Middle frontal gyrus (tissue), 1 donor: ENCODE measurements at regions not wholly inside any gene's neighbourhood (a gene's known extent, or its start where the extent isn't known, plus 50 kb on each side); places are given as distances from the start of the nearest gene placed in this dataset.

Source experiments
- DNase-seq: peaks from one replicate; pipeline ENCODE4 v3.0.0-alpha.2; 2015; ENCODE audit warnings: low spot score; ENCODE audit errors: extremely low spot score

DNA sequence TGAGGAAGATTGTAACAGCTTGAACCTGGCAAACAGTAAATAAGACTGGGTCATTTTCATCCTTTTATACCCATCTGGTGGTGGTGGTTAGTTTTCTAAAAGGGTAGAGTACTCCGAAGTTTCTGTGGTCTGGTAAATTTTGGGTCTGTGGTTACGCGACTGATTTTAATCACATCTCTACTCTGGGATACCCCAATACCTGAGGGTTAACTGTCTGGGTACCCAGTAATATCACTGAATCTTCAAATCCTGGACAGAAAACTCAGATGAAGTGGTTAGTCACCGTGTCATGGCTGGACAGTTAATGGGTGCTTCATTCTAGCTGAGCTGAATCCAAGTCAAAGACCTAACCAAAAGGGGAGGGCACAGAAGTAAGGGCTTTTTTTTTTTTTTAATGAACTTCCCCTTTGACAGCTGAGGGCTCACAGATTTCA, 474.2 kb downstream of the GADD45G start:
- DNase-seq: no peak

GRCh38 chr9:90085633-90086032, 480.8 kb downstream of the GADD45G start:
- no peak for DNase-seq

DNA sequence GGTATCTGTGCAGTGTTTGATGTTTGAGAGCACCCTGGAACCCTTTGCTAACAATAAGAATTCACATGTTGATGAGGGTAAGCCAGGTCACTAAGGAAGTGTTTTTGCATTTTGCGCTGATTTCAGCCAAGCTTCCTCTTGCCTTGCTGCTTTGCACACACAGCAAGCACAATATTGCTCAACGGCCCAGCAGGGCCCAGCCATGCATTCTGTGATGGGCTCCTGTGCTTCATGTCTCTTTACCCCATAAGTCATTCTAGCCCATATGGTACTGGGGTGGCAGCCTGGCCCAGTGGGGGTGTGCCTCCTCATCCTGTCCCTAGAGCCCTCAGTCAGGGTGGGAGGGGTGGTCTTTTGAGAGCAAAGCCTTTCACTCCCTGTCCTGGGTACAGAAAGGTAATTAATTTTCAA, 481.3 kb downstream of the GADD45G start:
- no peak for DNase-seq

- DNase-seq: no peak
These were observed 483.6 kb downstream of the GADD45G start for GRCh38 chr9:90088434-90088833.

GRCh38 chr9:90088856-90089255, 484.0 kb downstream of the GADD45G start:
- no peak for DNase-seq

DNA sequence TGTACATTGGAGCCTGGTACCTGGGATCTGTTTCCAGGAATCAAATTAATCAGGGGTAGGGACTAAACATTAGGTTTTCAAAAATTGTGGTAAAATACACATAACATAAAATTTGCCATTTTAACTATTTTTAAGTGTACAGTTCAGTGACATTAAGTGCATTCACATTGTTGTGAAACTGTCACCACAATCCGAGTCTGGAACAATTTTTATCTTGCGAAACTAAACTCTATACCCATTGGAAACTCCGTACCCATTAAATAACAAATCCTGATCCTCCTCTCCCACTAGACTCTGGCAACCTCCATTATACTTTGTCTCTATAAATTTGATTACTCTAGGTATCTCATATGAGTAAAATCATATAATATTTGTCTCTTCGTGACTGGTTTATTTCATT, 486.2 kb downstream of the GADD45G start:
- no peak for DNase-seq

DNA sequence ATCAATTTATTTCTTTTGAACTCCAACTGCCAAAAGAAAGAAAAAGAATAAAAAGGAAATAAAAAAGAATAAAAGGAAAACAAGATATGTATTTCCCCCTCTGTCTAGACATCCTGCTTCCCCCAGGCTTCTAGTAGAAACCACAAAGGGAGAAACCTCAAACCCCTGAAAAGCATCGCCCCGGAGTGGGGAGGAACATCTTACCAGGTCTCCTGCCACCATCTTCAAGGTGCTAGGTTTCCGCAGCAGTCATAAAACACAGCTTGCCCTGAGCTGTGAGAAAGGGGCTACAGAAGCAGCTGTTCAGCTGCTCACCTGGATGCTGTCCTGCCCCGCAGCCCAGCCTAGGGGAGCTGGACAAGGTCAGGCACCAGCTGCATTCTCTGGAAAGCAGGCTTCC, 487.7 kb downstream of the GADD45G start:
- DNase-seq: no peak

DNA sequence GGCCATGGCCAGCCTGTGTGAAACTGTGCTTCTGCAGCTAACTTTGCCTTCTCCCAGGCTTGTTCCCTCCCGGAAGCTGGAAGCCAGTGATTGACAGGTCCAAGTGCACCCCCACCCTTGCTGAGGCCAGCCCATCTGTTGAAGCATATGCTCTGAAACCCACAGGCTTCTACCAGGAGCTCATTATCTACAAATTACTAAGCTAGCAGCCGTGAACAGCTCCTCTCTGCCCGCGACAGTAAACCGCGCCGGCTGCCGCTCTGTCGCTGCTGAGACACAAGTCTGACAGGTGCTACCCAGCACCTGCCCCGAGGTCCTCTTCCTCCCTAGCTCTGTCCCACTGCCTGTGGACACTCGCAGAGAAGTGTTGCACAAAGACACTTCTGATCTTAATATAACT, 490.9 kb downstream of the GADD45G start:
- DNase-seq: no peak

GRCh38 chr9:90097237-90097636, 492.4 kb downstream of the GADD45G start:
- DNase-seq: no peak

DNA sequence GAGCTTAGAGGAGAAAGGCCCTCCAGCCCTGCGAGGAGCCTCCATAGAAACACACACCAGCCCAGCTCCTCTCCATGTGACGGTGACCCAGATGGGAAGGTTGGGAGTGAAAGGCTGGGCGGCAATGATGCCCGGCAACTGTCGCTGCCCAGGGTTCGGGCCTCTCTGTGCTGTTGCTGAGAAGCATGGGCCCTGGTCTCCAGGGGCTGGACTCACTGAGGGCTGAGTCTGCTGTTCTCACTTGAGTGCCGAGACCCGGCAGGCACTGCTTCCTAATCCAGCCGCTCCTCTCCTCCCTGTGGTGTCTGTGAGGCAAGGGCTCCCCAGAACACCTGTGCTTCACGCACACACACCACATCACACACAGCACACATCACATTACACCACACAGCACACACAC, 493.6 kb downstream of the GADD45G start:
- no peak for DNase-seq

DNA sequence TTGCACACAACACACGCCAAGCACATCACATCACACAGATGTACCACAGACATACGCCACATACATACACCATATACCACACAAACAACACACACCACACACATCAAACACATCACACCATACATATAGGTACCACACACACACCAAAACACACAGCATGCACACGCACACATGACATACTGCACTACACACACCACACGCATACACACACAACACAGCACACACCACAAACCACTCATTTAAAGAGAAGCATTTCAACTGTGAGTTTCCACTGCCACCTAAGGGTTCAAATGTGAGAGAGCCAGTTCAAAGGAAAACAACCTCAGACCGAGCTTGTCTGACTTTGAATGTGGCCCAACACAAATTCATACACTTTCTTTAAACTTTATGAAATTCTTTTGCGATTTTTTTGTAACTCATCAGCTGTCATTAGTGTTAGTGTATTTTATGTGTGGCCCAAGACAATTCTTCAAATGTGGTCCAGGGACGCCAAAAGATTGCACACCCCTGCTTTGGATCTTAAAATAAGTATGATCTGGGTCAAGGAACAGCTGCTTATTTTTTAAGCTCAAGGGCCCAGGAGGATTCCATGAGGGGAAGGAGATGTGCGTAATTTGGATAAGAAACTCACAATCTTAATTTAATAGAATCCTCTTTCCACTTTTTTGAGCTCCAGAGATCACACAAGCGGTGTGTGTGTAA, 494.6 kb downstream of the GADD45G start:
- peak; percentile 53 for DNase-seq

DNA sequence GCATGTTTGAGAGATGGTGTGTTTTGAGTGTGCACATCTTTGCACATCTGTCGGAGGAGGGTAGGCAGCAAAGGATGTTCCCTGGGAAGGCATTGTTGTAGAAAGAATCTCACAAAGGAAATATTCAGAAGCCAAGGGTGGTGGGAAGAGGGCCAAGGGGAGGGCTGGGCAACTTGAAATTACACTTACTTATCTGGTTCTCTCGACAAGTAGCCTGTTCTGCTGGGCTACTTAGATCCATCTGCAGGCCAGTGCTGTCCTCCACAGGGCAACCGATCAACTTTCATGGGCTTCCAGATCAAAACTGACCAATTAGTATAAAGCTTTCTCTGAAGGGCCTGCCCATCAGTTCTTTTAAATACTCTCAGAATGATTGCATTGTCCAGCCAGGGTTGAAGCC, 495.2 kb downstream of the GADD45G start:
- no peak for DNase-seq

DNA sequence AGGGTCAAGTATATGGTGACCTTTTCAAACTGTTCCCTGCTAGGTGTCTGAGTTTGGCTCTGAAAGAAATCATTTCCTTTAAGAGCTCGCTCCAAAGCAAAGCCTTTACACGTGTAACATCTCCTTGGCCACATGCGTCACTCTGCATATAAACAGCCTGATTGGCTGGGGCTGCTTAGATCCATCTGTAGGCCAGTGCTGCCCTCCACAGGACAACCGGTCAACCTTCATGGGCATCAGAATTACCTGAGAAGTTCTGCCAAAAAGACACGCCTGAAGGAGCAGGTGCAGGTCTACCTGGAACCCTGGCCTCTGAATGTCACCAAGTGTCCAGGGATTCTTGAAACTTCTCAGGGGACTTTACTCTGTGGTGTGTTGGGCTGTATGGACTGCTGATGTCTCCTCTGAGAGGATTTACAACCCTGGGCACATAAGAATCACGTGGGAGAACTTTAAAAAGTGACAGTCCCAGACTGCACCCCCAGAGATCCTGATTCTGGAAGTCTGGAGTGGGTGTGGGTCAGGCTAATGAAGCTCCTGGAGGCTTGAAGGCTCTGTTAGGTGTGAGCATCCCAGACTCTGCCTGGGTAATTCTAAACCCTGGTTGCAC, 497.6 kb downstream of the GADD45G start:
- peak; percentile 69 for DNase-seq

DNA sequence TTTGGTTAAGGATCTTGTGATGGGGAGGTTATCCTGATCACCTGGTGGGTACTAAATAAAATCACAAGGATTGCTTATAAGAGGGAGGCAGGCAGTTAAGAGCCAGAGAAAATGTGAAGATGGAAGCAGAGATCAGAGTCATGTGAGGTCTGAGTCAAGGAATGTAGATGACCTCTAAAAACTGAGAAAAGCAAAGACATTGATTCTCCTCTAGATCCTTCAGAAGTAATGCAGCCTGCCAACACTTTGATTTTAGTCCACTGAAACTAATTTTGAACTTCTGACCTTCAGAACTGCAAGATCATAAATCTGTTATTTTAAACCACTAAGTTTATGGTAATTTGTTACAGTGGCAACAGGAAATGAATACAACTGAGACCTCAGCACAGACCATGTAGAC, 499.0 kb downstream of the GADD45G start:
- no peak for DNase-seq

DNA sequence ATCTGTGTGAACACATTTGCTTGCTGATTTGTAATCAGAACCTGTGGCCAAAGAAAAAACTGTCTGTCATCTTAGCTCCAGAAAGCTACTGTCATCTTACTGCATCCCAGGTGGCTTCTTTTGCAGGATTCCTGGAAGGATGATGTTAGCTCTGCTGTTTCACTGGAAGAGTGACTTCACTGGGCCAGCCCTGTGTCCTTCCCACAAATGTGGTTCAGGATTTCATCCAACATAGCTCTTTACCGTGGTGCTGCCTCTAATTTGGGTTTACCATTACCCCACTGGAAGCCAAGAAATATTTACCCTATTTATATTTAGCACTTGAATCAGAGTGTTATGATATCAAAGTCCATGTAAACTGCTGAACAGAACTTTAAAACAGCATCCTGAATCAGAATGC, 501.0 kb downstream of the GADD45G start:
- DNase-seq: no peak

DNA sequence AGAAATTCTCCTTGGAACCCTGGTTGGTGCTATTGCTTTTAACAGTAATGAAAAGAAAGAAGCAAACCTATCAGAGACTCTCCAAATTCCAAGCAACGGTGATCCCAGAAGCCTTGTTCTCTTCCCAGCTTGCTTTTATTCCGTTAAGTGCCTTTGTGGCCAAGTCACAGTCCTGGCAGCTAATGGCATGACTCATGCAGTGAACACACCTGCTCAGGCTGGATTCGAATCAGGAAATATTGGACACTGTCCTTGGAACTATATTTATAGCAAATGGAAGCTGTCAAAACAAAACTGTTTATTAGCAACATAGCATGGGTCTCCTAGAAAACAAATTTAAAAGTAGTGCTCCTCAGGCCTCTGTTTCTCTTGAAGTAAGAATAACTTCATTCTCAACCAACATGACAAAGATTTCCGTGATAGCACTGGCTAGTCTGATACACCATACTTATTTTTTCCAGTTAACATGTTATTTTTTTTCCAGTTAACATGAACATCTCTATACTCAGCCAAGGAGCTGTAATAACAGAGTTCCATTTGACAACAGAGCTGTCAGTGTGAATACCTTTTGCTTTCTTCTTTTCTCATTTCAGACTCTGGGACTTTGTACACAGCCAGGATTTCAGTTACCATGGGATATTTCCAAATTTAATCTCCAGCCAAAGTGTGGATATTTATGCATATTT, 502.4 kb downstream of the GADD45G start:
- no peak for DNase-seq

- DNase-seq: no peak
These were observed 503.2 kb downstream of the GADD45G start for GRCh38 chr9:90107726-90108655.

GRCh38 chr9:90112788-90113187, 508.0 kb downstream of the GADD45G start:
- DNase-seq: no peak

DNA sequence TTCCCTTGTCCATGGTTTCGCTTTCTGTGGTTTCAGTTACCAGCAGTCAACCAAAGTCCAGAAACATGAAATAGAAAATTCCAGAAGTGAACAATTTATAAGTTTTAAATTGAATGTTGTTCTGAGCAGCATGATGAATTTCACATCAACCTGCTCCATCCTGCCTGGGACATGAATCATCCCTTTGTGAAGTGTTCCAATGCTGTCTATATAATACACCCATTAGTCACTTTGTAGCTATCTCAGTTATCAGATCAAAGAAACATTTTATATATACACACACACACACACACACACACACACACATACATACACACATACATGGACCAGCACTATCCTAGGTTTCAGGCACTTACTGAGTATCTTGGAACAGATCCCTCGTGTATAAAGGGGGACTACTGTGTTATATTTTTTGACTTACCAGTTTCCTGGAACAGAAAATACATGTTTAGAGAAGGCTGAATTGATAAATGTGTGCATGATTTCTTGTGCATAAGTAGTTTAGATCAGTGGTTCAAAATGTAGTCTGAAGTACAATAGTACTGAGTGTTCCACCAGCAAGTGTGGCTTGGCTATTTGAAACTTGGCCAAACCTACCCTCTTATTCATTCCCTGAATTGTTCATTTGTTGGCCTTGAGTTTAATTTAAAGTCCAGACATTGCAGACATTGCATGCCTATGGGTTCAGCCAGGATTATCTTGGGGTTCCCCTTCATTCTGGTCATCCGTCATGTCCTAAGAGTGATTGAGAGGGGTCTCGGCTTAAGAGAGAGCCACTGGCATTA, 510.0 kb downstream of the GADD45G start:
- no peak for DNase-seq

GRCh38 chr9:90121762-90122161, 517.0 kb downstream of the GADD45G start:
- no peak for DNase-seq

DNA sequence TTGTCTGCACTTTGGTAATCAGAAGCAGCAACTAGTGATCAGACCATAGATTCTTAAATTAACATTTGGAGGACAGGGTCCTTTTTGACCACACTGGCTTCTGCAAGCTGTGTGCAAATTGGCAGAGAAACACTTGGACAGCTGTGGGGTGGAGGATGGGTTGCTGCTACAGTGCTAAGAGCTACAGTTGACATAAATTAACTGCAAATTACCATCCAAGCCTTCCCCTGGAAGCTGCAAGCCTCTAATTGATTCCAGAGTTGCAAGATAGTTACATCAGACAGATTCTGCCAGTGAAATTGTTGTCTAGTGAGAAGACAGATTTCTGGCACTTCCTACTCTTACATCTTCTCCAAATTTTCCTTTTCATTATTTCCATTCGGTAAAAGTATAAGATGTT, 517.7 kb downstream of the DIRAS2 start:
- no peak for DNase-seq
